Fibroblast of mammary gland (primary cell): ENCODE measurements at regions not wholly inside any gene's neighbourhood (a gene's known extent, or its start where the extent isn't known, plus 50 kb on each side); places are given as distances from the start of the nearest gene placed in this dataset.

Experiments
- DNase-seq: peaks from one replicate; pipeline ENCODE4 v3.0.0-alpha.2; 2010; ENCODE audit warnings: low read depth
- H3K4me3 ChIP-seq: 2 replicates; pipeline ENCODE4 v1.5.1; 2011; ENCODE audit warnings: low read depth, mild to moderate bottlenecking, low read length, moderate library complexity; ENCODE audit not compliant: control insufficient read depth
- CTCF ChIP-seq: conservative IDR thresholded peaks from 2 replicates; pipeline ENCODE4 v1.5.1; 2011; ENCODE audit warnings: low read depth, low read length, inconsistent platforms; ENCODE audit not compliant: control insufficient read depth, insufficient read depth

- DNase-seq = peak; percentile 89
- TF ChIP-seq CTCF = no peak
- H3K4me3 ChIP-seq = no peak overlapping the region
Measured at GRCh38 chr11:110763249-110764011, 51.2 kb upstream of the ARHGAP20 start.

- H3K4me3 ChIP-seq = no peak overlapping the region
- DNase-seq = peak; percentile 77
- no peak for TF ChIP-seq CTCF
Measured at GRCh38 chr11:110762590-110762989, 50.4 kb upstream of the ARHGAP20 start.
